Esophagus (tissue), 2 donors: ENCODE measurements at regions not wholly inside any gene's neighbourhood (a gene's known extent, or its start where the extent isn't known, plus 50 kb on each side); places are given as distances from the start of the nearest gene placed in this dataset.

Source experiments
- H3K27ac ChIP-seq, 2 donors: one replicate each; pipeline ENCODE4 v1.5.1; 2013; ENCODE audit warnings: low read depth in 2 of 2, mild to moderate bottlenecking in 2 of 2, inconsistent platforms in 1 of 2, low read length in 1 of 2, moderate library complexity in 1 of 2
- H3K27me3 ChIP-seq, 2 donors: one replicate each; pipeline ENCODE4 v1.6.1; 2013; ENCODE audit warnings: low read length in 2 of 2, control low read depth in 1 of 2, mild to moderate bottlenecking in 1 of 2; ENCODE audit not compliant: insufficient read depth in 2 of 2, control insufficient read depth in 1 of 2
- H3K36me3 ChIP-seq, 2 donors: one replicate each; pipeline ENCODE4 v1.6.1; 2013; ENCODE audit warnings: low read length in 1 of 2; ENCODE audit not compliant: control insufficient read depth in 2 of 2, insufficient read depth in 2 of 2
- H3K4me1 ChIP-seq, 2 donors: one replicate each; pipeline ENCODE4 v1.6.1; 2013; ENCODE audit warnings: low read length in 1 of 2; ENCODE audit not compliant: control insufficient read depth in 2 of 2, insufficient read depth in 2 of 2
- H3K4me3 ChIP-seq, 2 donors: one replicate each; pipeline ENCODE4 v1.5.1; 2013; ENCODE audit warnings: low read length in 2 of 2, mild to moderate bottlenecking in 2 of 2, low read depth in 1 of 2, moderate library complexity in 1 of 2
- H3K9me3 ChIP-seq, 2 donors: one replicate each; pipeline ENCODE4 v1.6.1; 2013; ENCODE audit warnings: mild to moderate bottlenecking in 2 of 2, low read depth in 1 of 2, low read length in 1 of 2, moderate library complexity in 1 of 2; ENCODE audit not compliant: control insufficient read depth in 2 of 2, insufficient read depth in 1 of 2
- whole genome bisulfite sequencing, 2 donors: extraction: QIAGEN DNeasy Blood & Tissue Kit; methylation state at CpG; one replicate each; pipeline ENCODE4 v1.1.7; 2013; 5-methylcytosine and 5-hydroxymethylcytosine counted together
- donor health status: healthy with polysubstance abuse.
- donor health status: Bipolar disorder and iron deficiency.

DNA sequence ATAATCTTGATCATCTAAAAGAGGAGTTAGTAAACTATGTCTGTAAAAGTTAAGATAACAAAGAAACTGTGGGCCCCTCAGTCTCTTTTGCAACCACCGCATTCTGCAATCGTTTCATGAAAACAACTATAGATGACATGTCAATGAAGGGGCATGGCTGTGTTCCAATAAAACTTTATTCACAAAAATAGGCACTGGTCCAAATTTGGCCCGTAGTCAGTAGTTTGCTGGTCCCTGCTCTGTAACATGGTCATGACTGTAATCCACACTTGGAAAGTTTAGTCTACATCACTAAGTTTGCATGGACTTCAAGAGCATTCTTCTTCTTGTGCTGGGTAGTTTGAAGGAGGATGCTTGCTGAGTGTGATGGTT, 299.3 kb upstream of the PSMD7 start:
- 49 to 51% methylated on average over 3 of the region's 3 CpGs for WGBS, 2 donors
- no peaks in the 10 kb centered on the region for H3K27me3 ChIP-seq
- H3K4me1 ChIP-seq = no peaks in the 10 kb centered on the region
- no peaks in the 10 kb centered on the region for H3K9me3 ChIP-seq
- no peak overlapping the region for H3K4me3 ChIP-seq
- H3K27ac ChIP-seq = no peak overlapping the region
- H3K36me3 ChIP-seq = no peaks in the 10 kb centered on the region

- Histone ChIP-seq H3K9me3 (no peaks in the 10 kb centered on the region), H3K4me1 (no peaks in the 10 kb centered on the region), H3K36me3 (no peaks in the 10 kb centered on the region), H3K27me3 (no peaks in the 10 kb centered on the region), H3K4me3 (no peak overlapping the region), H3K27ac (no peak overlapping the region)
- 46 to 48% methylated on average over 11 of the region's 11 CpGs for WGBS, 2 donors
Measured at GRCh38 chr16:73996624-73997339, 299.8 kb upstream of the PSMD7 start.

DNA sequence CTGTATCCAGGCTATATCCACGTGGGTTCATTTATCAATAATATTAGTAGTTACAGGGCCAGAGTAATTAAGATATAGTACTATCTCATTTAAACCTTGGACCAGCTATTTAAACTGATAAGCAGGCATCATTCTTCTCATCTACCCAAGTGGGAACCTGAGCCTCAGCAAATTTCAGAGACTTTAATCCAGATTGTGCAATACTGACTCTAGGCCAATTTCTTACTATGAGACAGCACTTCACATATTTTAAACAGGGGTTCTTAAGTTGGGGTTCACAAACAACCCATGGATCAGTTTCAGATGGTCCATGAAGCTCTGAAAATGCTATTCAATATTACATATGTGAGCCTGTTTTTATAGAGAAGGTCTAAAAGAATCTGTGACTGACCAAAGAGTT, 302.7 kb upstream of the PSMD7 start:
- Histone ChIP-seq H3K9me3 (peaks cover 0 to 3% of the 10 kb centered on the region in 2 donors), H3K4me3 (no peak overlapping the region), H3K27me3 (no peaks in the 10 kb centered on the region), H3K36me3 (no peaks in the 10 kb centered on the region), H3K27ac (no peak overlapping the region), H3K4me1 (no peaks in the 10 kb centered on the region)
- WGBS, 2 donors = 26 to 48% methylated on average over 1 of the region's 1 CpG

DNA sequence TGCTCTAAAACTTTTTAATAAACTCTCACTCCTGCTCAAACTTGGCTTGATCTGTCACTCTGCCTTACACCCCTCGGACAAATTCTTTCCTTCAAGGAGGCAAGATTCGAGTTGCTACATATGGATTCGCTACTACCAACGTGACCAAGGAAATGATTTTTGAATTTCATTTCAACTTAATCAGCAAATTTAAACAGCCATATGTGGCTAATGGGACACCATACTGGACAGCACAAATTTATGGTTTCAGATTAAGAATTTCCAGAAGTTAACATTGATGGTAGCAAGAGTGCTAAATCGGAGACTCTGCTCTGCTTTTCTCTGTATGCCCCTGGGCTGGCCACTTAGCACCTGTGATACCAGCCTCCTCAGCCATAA, 318.2 kb upstream of the PSMD7 start:
- no peaks in the 10 kb centered on the region for H3K9me3 ChIP-seq
- no peak overlapping the region for H3K27ac ChIP-seq
- H3K4me1 ChIP-seq = no peaks in the 10 kb centered on the region
- WGBS, 2 donors = 90 to 92% methylated on average over 5 of the region's 5 CpGs
- no peaks in the 10 kb centered on the region for H3K27me3 ChIP-seq
- no peak overlapping the region for H3K4me3 ChIP-seq
- H3K36me3 ChIP-seq = no peaks in the 10 kb centered on the region

GRCh38 chr16:73976644-73977043, 320.0 kb upstream of the PSMD7 start:
- H3K4me3 ChIP-seq = no peak overlapping the region
- H3K27me3 ChIP-seq = no peaks in the 10 kb centered on the region
- no peaks in the 10 kb centered on the region for H3K36me3 ChIP-seq
- H3K27ac ChIP-seq = no peak overlapping the region
- H3K4me1 ChIP-seq = no peaks in the 10 kb centered on the region
- H3K9me3 ChIP-seq = no peaks in the 10 kb centered on the region
- WGBS, 2 donors = 67 to 72% methylated on average over 3 of the region's 3 CpGs

DNA sequence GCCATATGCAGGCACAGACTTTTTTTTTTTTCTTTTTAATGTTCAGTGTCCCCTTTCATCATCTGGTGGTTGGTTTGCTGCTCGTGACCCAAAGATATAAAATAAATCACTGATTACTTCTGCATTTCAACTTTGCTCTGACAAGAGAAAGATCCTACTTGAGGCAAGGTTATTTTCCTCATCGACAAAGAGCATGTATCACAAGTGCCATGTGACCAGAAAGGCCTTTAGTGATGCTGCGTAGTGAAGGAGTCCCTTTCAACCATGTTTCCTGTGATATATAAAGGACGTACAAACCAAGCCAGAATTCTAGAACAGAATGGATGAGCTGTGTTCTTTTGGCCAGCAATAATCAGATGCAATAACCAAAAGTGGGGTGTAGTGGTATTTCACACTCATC, 323.4 kb upstream of the PSMD7 start:
- no peaks in the 10 kb centered on the region for H3K36me3 ChIP-seq
- H3K9me3 ChIP-seq = no peaks in the 10 kb centered on the region
- WGBS, 2 donors = 76 to 80% methylated on average over 4 of the region's 4 CpGs
- H3K4me3 ChIP-seq = no peak overlapping the region
- no peaks in the 10 kb centered on the region for H3K4me1 ChIP-seq
- H3K27ac ChIP-seq = no peak overlapping the region
- no peaks in the 10 kb centered on the region for H3K27me3 ChIP-seq

DNA sequence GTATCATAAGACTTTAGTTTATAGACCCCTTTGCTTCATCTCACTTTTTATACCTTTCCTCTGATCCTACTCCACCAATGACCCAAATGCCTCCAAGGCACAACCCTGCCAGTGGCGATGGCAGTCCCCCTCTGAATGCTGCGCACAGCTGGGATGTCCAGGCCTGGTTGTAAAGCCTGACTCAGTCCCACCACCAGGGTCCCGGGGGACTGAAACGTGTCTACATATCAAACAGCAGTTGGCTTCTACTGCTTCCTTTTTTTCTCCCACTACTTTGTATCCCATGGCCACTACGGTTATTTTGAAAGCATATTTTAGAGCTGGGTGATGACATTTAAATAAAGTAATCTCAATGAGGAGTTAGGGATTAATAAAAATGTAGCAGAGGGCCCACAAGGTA, 329.8 kb upstream of the PSMD7 start:
- Histone ChIP-seq H3K27me3 (no peaks in the 10 kb centered on the region), H3K4me1 (no peaks in the 10 kb centered on the region), H3K9me3 (no peaks in the 10 kb centered on the region), H3K36me3 (no peaks in the 10 kb centered on the region), H3K4me3 (no peak overlapping the region), H3K27ac (no peak overlapping the region)
- 78 to 79% methylated on average over 5 of the region's 5 CpGs for WGBS, 2 donors

- no peaks in the 10 kb centered on the region for H3K9me3 ChIP-seq
- H3K4me3 ChIP-seq = no peak overlapping the region
- no peaks in the 10 kb centered on the region for H3K27me3 ChIP-seq
- no peak overlapping the region for H3K27ac ChIP-seq
- no peaks in the 10 kb centered on the region for H3K4me1 ChIP-seq
- WGBS, 2 donors = 82 to 93% methylated on average over 3 of the region's 3 CpGs
- H3K36me3 ChIP-seq = no peaks in the 10 kb centered on the region
Measured at GRCh38 chr16:73965591-73965990, 331.0 kb upstream of the PSMD7 start.

DNA sequence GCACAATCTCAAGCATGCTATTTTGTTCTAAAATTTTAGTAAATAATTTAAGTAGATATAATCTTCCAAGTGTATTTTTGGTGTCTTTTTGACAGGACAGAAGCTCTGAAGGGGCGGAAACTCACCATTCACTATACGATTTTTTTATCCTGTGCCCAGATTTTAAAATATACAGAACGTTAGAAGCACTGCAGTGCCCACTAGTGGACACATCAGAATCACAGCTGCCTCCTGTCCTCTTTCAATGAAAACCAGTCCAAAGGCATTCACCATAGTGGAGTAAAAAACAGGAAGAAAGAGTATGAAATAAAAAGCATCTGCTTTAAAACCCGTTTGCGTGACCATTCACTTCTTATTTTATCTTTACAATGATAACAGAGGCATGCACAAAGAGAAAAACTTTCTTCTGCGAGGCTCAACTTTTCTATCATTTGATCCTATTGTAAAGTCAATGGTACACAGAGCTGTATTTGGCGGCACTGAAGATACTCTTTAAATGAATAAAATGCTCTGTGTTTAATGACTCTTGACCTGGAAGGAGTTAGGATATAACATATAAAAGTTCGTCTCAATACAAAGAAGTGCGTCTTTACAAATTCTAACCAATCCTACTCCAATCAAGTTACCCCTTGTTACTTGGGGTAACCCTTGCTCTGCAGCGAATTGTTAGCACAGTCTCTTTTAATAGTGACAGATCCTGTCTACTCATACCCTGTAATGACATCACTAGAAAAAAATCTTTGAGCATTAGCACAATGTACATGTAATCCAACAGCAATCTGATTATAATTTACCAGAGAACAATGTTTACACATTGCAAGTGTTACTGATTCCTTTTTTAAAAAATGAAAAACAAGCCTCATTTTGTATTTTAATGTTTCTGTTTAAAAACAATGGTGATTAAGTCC, 339.8 kb upstream of the PSMD7 start:
- no peaks in the 10 kb centered on the region for H3K36me3 ChIP-seq
- no peak overlapping the region for H3K4me3 ChIP-seq
- H3K9me3 ChIP-seq = no peaks in the 10 kb centered on the region
- H3K27me3 ChIP-seq = no peaks in the 10 kb centered on the region
- H3K4me1 ChIP-seq = no peaks in the 10 kb centered on the region
- 41 to 43% methylated on average over 10 of the region's 10 CpGs for WGBS, 2 donors
- no peak overlapping the region for H3K27ac ChIP-seq

- H3K9me3 ChIP-seq = no peaks in the 10 kb centered on the region
- no peak overlapping the region for H3K27ac ChIP-seq
- H3K4me1 ChIP-seq = no peaks in the 10 kb centered on the region
- no peak overlapping the region for H3K4me3 ChIP-seq
- no peaks in the 10 kb centered on the region for H3K36me3 ChIP-seq
- WGBS, 2 donors = 76 to 80% methylated on average over 11 of the region's 11 CpGs
- no peaks in the 10 kb centered on the region for H3K27me3 ChIP-seq
Measured at GRCh38 chr16:73955702-73956101, 340.9 kb upstream of the PSMD7 start.
